22Rv1 (cell line): ENCODE measurements at regions not wholly inside any gene's neighbourhood (a gene's known extent, or its start where the extent isn't known, plus 50 kb on each side); places are given as distances from the start of the nearest gene placed in this dataset.
"Not testable (repeated sequence)": the region's sequence is repeated elsewhere in the genome, so short reads cannot be mapped to it uniquely, and the experiment has no call there.

Experiments used
- H3K27ac ChIP-seq: fragments of 450-650 bp; 2 replicates; pipeline ENCODE4 v1.5.1; 2017
- ZFX ChIP-seq: fragments of 450-650 bp; IDR thresholded peaks from 2 replicates; pipeline ENCODE4 v1.6.1; 2017; ENCODE audit warnings: antibody characterized with exemption, borderline replicate concordance
- TF ChIP-seq, protein P1 (sequence below): fragments of 450-650 bp; IDR thresholded peaks from 2 replicates; pipeline ENCODE4 v1.5.1; 2017; ENCODE audit warnings: mild to moderate bottlenecking

DNA sequence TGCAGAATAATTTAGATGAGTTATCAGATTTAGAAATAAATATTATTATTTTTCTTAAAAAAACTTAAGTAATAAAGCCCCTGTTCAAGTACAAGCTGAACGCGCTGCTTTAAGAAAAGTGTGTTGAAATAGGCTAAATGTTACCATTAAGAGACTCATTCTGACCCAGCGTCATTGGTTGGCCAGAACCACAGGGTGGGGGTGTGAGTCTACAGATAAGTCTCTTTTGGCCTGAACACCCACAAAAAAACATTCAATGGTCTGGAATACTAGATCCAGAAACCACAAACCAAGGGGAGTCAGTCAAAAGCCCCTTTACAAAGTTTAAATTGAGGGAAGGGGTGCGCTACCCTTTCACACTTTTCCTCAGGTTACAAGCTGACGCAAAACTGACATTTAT lies 776.1 kb downstream of the KCNJ2 start:
- H3K27ac ChIP-seq, result no peak overlapping the region
- TF ChIP-seq, protein P1, sequence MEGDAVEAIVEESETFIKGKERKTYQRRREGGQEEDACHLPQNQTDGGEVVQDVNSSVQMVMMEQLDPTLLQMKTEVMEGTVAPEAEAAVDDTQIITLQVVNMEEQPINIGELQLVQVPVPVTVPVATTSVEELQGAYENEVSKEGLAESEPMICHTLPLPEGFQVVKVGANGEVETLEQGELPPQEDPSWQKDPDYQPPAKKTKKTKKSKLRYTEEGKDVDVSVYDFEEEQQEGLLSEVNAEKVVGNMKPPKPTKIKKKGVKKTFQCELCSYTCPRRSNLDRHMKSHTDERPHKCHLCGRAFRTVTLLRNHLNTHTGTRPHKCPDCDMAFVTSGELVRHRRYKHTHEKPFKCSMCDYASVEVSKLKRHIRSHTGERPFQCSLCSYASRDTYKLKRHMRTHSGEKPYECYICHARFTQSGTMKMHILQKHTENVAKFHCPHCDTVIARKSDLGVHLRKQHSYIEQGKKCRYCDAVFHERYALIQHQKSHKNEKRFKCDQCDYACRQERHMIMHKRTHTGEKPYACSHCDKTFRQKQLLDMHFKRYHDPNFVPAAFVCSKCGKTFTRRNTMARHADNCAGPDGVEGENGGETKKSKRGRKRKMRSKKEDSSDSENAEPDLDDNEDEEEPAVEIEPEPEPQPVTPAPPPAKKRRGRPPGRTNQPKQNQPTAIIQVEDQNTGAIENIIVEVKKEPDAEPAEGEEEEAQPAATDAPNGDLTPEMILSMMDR, result no peak
- TF ChIP-seq ZFX, result no peak

GRCh38 chr17:70947215-70947614 lies 777.9 kb downstream of the KCNJ2 start:
- no peak overlapping the region for H3K27ac ChIP-seq
- TF ChIP-seq, protein P1, result no peak
- TF ChIP-seq ZFX, result no peak

DNA sequence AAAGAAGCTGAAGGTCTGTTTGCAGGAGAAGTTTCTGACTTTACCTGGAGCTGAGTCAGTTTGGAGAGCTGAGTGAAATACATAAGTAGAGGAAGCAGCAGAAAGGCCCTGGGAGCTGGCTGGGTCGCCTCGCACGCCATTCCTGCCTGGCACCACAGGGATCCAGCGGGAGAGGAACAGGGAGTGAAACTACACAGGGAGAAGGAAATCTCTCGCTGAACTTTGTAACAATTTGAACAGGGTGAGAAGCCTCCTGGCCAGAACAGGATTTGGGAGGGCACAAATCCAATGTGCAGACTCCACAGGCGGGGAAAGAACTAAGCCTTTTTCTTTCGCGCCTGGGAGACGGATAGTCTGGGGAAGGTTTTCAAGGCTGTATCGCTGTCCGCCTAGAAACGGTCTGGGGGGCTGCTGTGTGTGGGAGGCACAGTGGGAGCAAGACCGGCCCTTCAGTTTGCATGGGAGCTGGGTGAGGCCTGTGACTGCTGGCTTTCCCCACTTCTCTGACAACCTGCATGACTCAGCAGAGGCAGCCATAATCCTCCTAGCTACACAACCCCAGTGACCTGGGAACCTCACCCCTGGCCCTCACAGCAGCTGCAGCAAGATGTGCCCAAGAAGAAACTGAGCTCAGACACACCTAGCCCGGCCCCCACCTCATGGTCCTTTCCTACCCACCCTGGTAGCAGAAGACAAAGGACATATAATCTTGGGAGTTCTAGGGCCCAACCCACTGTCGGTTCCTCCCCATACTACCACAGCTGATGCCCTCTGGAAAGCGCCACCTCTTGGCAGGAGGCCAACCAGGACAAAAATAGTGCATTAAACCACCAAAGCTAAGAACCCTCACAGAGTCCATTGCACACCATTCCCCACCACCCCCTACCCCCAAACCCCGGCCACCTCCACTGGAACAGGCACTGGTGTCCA lies 778.6 kb downstream of the KCNJ2 start:
- TF ChIP-seq ZFX, result no peak
- TF ChIP-seq, protein P1, result no peak

GRCh38 chr17:70953140-70953539 lies 783.8 kb downstream of the KCNJ2 start:
- not testable (repeated sequence) for H3K27ac ChIP-seq

More for the DNA sequence above, 778.6 kb downstream of the KCNJ2 start:
- H3K27ac ChIP-seq, result no peak overlapping the region

DNA sequence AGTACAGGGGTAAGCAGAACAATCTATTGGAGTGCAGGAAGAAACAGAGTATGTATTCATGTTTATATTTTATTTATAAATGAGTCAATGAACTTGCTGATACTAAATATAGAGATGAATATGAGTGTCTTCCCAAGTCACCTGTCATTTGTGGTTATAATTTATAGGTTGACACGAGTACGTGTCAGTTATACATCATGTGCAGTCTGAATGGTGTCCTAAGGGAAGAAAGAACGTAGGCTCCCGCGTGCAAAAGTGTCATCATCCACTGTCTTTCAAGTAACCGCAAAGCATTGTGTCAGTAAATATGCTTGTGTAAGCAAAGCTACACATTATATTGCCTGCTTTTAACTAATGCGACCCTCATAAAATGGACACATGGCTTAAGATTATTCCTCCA lies 786.1 kb downstream of the KCNJ2 start:
- TF ChIP-seq, protein P1, result no peak
- TF ChIP-seq ZFX, result no peak
- no peak overlapping the region for H3K27ac ChIP-seq

- no peak overlapping the region for H3K27ac ChIP-seq
- TF ChIP-seq, protein P1, result no peak
- TF ChIP-seq ZFX, result no peak
These were observed 787.4 kb downstream of the KCNJ2 start for GRCh38 chr17:70956726-70957125.

DNA sequence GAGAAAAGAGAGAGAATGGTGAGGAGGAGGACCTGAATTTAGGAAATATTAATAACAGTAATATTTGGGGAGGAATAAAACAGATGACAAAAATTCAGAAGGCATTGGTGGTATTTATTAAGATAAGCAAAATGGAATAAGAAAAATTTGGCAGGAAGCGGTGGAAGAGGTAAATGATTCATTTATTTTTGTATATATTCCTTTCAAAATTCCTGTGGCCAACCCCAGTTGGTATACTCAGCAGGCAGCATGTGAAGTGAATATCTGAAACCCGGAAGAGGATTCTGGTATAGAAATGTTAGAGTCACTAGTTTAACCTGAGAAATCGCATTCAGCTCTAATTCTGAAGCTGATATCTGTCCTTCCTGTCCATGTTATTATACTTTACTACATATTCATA lies 792.0 kb downstream of the KCNJ2 start:
- H3K27ac ChIP-seq, result no peak overlapping the region
- TF ChIP-seq, protein P1, result no peak
- no peak for TF ChIP-seq ZFX

GRCh38 chr17:70968302-70968701 lies 799.0 kb downstream of the KCNJ2 start:
- no peak overlapping the region for H3K27ac ChIP-seq
- TF ChIP-seq ZFX, result no peak
- TF ChIP-seq, protein P1, result no peak
